MM.1S (cell line): ENCODE measurements at regions not wholly inside any gene's neighbourhood (a gene's known extent, or its start where the extent isn't known, plus 50 kb on each side); places are given as distances from the start of the nearest gene placed in this dataset.

ENCODE experiments used
- CTCF ChIP-seq: fragments of 300-600 bp; sonication (generic); IDR thresholded peaks from 2 replicates; pipeline ENCODE4 v1.5.1; 2016; ENCODE audit warnings: antibody characterized with exemption, low read length, mixed read lengths
- EZH2phosphoT487 ChIP-seq: fragments of 300-600 bp; sonication (generic); IDR thresholded peaks from 2 replicates; pipeline ENCODE4 v1.6.1; 2018; ENCODE audit warnings: antibody characterized with exemption, low read length

GRCh38 chr20:51985013-51985415, 182.7 kb upstream of the SALL4 start:
- TF ChIP-seq CTCF: no peak
- no peak for TF ChIP-seq EZH2phosphoT487
